H9 (cell line): ENCODE measurements at regions not wholly inside any gene's neighbourhood (a gene's known extent, or its start where the extent isn't known, plus 50 kb on each side); places are given as distances from the start of the nearest gene placed in this dataset.
A peak's percentile ranks its signal among the peaks of the same experiment; 100 is the strongest.
"Not testable (repeated sequence)": the region's sequence is repeated elsewhere in the genome, so short reads cannot be mapped to it uniquely, and the experiment has no call there.

Source experiments
- DNase-seq: peaks from one replicate; pipeline ENCODE4 v3.0.0-alpha.2; 2017
- H2AFZ ChIP-seq: one replicate; pipeline ENCODE4 v1.6.1; 2013; ENCODE audit warnings: mild to moderate bottlenecking, low read length, control low read depth, moderate library complexity
- H2AK5ac ChIP-seq: 2 replicates; pipeline ENCODE4 v1.6.1; 2013; ENCODE audit warnings: low read length, control low read depth, mixed read lengths; ENCODE audit not compliant: insufficient read length
- H2BK120ac ChIP-seq: one replicate; pipeline ENCODE4 v1.6.1; 2013; ENCODE audit warnings: low read depth, mild to moderate bottlenecking, low read length, control low read depth, inconsistent platforms; ENCODE audit not compliant: poor library complexity, severe bottlenecking
- H2BK12ac ChIP-seq: 2 replicates; pipeline ENCODE4 v1.6.1; 2013; ENCODE audit warnings: low read length, control low read depth, mixed read lengths, low read depth; ENCODE audit not compliant: insufficient read length
- H2BK15ac ChIP-seq: 2 replicates; pipeline ENCODE4 v1.6.1; 2013; ENCODE audit warnings: low read depth, low read length, control low read depth
- H2BK20ac ChIP-seq: one replicate; pipeline ENCODE4 v1.6.1; 2013; ENCODE audit warnings: low read depth, mild to moderate bottlenecking, low read length, control low read depth, inconsistent platforms; ENCODE audit not compliant: poor library complexity, severe bottlenecking
- H2BK5ac ChIP-seq: 2 replicates; pipeline ENCODE4 v1.6.1; 2013; ENCODE audit warnings: low read length, control low read depth, mixed read lengths; ENCODE audit not compliant: insufficient read length
- H3K14ac ChIP-seq: 2 replicates; pipeline ENCODE4 v1.6.1; 2013; ENCODE audit warnings: low read length, control low read depth; ENCODE audit not compliant: insufficient read depth
- H3K18ac ChIP-seq: 2 replicates; pipeline ENCODE4 v1.6.1; 2013; ENCODE audit warnings: low read depth, mild to moderate bottlenecking, mixed read lengths, low read length, control low read depth; ENCODE audit not compliant: insufficient read length
- H3K23ac ChIP-seq: 2 replicates; pipeline ENCODE4 v1.6.1; 2013; ENCODE audit warnings: low read length, control low read depth, mixed read lengths, low read depth; ENCODE audit not compliant: insufficient read length
- H3K23me2 ChIP-seq: 2 replicates; pipeline ENCODE4 v1.6.1; 2013; ENCODE audit warnings: low read depth, mild to moderate bottlenecking, mixed read lengths, low read length, control low read depth; ENCODE audit not compliant: insufficient read length, poor library complexity, severe bottlenecking
- H3K27ac ChIP-seq: 2 replicates; pipeline ENCODE4 v1.5.1; 2013; ENCODE audit warnings: low read length, control low read depth, mixed read lengths, low read depth; ENCODE audit not compliant: insufficient read length
- H3K27me3 ChIP-seq: 2 replicates; pipeline ENCODE4 v1.6.1; 2013; ENCODE audit warnings: low read length, control low read depth, inconsistent platforms; ENCODE audit not compliant: insufficient read depth
- H3K4ac ChIP-seq: 2 replicates; pipeline ENCODE4 v1.6.1; 2013; ENCODE audit warnings: low read depth, mild to moderate bottlenecking, control low read depth, inconsistent platforms, low read length, moderate library complexity
- H3K4me1 ChIP-seq: 2 replicates; pipeline ENCODE4 v1.6.1; 2013; ENCODE audit warnings: low read length, control low read depth, inconsistent platforms; ENCODE audit not compliant: insufficient read depth
- H3K4me2 ChIP-seq: 2 replicates; pipeline ENCODE4 v1.6.1; 2013; ENCODE audit warnings: low read length, control low read depth, mixed read lengths; ENCODE audit not compliant: insufficient read length, insufficient read depth
- H3K56ac ChIP-seq: 2 replicates; pipeline ENCODE4 v1.6.1; 2013; ENCODE audit warnings: low read depth, mild to moderate bottlenecking, mixed read lengths, low read length, control low read depth; ENCODE audit not compliant: insufficient read length
- H3K79me1 ChIP-seq: 2 replicates; pipeline ENCODE4 v1.6.1; 2013; ENCODE audit warnings: low read depth, mild to moderate bottlenecking, moderate library complexity, low read length, control low read depth, inconsistent platforms; ENCODE audit not compliant: insufficient read depth, poor library complexity, severe bottlenecking
- H3K79me2 ChIP-seq: 2 replicates; pipeline ENCODE4 v1.6.1; 2013; ENCODE audit warnings: low read length, control low read depth, inconsistent platforms; ENCODE audit not compliant: insufficient read depth
- H3K9ac ChIP-seq: 2 replicates; pipeline ENCODE4 v1.6.1; 2013; ENCODE audit warnings: low read length, control low read depth, mixed read lengths; ENCODE audit not compliant: insufficient read length; ENCODE audit errors: extremely low read depth
- H3K9me3 ChIP-seq: one replicate; pipeline ENCODE4 v1.6.1; 2013; ENCODE audit warnings: low read depth, low read length, inconsistent platforms; ENCODE audit not compliant: control insufficient read depth
- H3T11ph ChIP-seq: one replicate; pipeline ENCODE4 v1.6.1; 2013; ENCODE audit warnings: mild to moderate bottlenecking, low read length, control low read depth, inconsistent platforms
- H4K20me1 ChIP-seq: one replicate; pipeline ENCODE4 v1.6.1; 2013; ENCODE audit not compliant: control insufficient read depth, insufficient read length, insufficient read depth
- H4K5ac ChIP-seq: 2 replicates; pipeline ENCODE4 v1.6.1; 2013; ENCODE audit warnings: low read depth, mild to moderate bottlenecking, mixed read lengths, low read length, control low read depth; ENCODE audit not compliant: insufficient read length
- H4K8ac ChIP-seq: replicated peaks from 2 replicates; pipeline ENCODE4 v1.6.1; 2013; ENCODE audit warnings: low read length, control low read depth, mixed read lengths, low read depth; ENCODE audit not compliant: insufficient read length
- H4K91ac ChIP-seq: 2 replicates; pipeline ENCODE4 v1.6.1; 2013; ENCODE audit warnings: low read depth, mild to moderate bottlenecking, moderate library complexity, mixed read lengths, low read length, control low read depth; ENCODE audit not compliant: insufficient read length
- H3K27ac Mint-ChIP-seq, 3 experiments: 2 replicates in 2 of 3; 3 replicates in 1 of 3; pipeline ENCODE4 v1.8.0; 2020 to 2021; ENCODE audit warnings: mixed read lengths in 3 of 3, mild to moderate bottlenecking in 1 of 3, moderate library complexity in 1 of 3
- H3K27me3 Mint-ChIP-seq: 2 replicates; pipeline ENCODE4 v1.8.0; 2021; ENCODE audit warnings: low read depth, mild to moderate bottlenecking, moderate library complexity, mixed read lengths
- H3K36me3 Mint-ChIP-seq, 3 experiments: 2 replicates in 2 of 3; 3 replicates in 1 of 3; pipeline ENCODE4 v1.8.0; 2020 to 2021; ENCODE audit warnings: low read depth in 3 of 3, mixed read lengths in 3 of 3; ENCODE audit not compliant: insufficient read depth in 1 of 3
- H3K4me1 Mint-ChIP-seq, 2 experiments: 2 replicates each; pipeline ENCODE4 v1.8.0; 2020; ENCODE audit warnings: mixed read lengths in 2 of 2
- H3K4me3 Mint-ChIP-seq, 2 experiments: 2 replicates in 1 of 2; 3 replicates in 1 of 2; pipeline ENCODE4 v1.8.0; 2020 to 2021; ENCODE audit warnings: mild to moderate bottlenecking in 2 of 2, mixed read lengths in 2 of 2, moderate library complexity in 1 of 2
- H3K9me3 Mint-ChIP-seq, 2 experiments: 2 replicates in 1 of 2; 3 replicates in 1 of 2; pipeline ENCODE4 v1.8.0; 2020; ENCODE audit warnings: mild to moderate bottlenecking in 2 of 2, mixed read lengths in 2 of 2, moderate library complexity in 1 of 2
- WGBS: extraction: QIAGEN DNeasy Blood & Tissue Kit; methylation state at CpG from one replicate; pipeline ENCODE4 v1.1.7; 2013; ENCODE audit warnings: missing lambda C conversion rate, low lambda C conversion rate, mixed read lengths; ENCODE audit not compliant: insufficient read length; ENCODE audit errors: extremely low coverage; 5-methylcytosine and 5-hydroxymethylcytosine counted together

- H4K91ac ChIP-seq, H3K4me3 Mint-ChIP-seq, H3K79me1 ChIP-seq, DNase-seq, H3K23ac ChIP-seq, H2AK5ac ChIP-seq, H3T11ph ChIP-seq, H4K20me1 ChIP-seq, H4K5ac ChIP-seq, H2BK120ac ChIP-seq, H3K23me2 ChIP-seq, H2BK5ac ChIP-seq, H3K9me3 ChIP-seq, H3K9ac ChIP-seq, H2BK15ac ChIP-seq, H3K56ac ChIP-seq, H3K27me3 Mint-ChIP-seq, H3K4ac ChIP-seq, H3K27me3 ChIP-seq, H3K79me2 ChIP-seq, H2AFZ ChIP-seq, H3K4me2 ChIP-seq, H2BK20ac ChIP-seq, H4K8ac ChIP-seq: not testable (repeated sequence)
- Mint-ChIP-seq H3K9me3 (peaks cover 24 to 29% of the 10 kb centered on the region in 2 experiments), H3K4me1 (peaks cover 54 to 62% of the 10 kb centered on the region in 2 experiments), H3K36me3 (peaks cover 10 to 33% (median 12%) of the 10 kb centered on the region in 3 experiments), H3K27ac (peak overlapping the region; percentile 97 to 100 (median 99))
- Histone ChIP-seq H3K14ac (0 out of 2 replicates have a peak overlapping the region, but pooled peaks have one; percentile 40), H3K18ac (peak overlapping the region; percentile 4), H2BK12ac (peak overlapping the region; percentile 63), H3K4me1 (peaks cover 21% of the 10 kb centered on the region; the same call in 1 of the 2 replicates), H3K27ac (peak overlapping the region; percentile 85)
- WGBS = no CpG with 5 or more reads among the region's 14 CpGs
These were observed 85.1 kb upstream of the MSH6 start for GRCh38 chr2:47697681-47698435.
